Activated naive CD4-positive, alpha-beta T cell treated with anti-CD3 and anti-CD28 coated beads for 36 hours (primary cell): ENCODE measurements at regions not wholly inside any gene's neighbourhood (a gene's known extent, or its start where the extent isn't known, plus 50 kb on each side); places are given as distances from the start of the nearest gene placed in this dataset.
"Not testable (repeated sequence)": the region's sequence is repeated elsewhere in the genome, so short reads cannot be mapped to it uniquely, and the experiment has no call there.

Source experiments
- CTCF ChIA-PET: fragments of 350-600 bp; sonication (Branson Sonifier 250); formaldehyde crosslinking; loops from one replicate; lab custom pipeline; 2021; ENCODE audit warnings: antibody characterized with exemption; lab: Charles Lee
- DNase-seq: peaks from one replicate; pipeline ENCODE4 v3.0.0-alpha.2; 2020
- H3K27ac Mint-ChIP-seq: one replicate; pipeline ENCODE4 v1.8.0; 2021; ENCODE audit warnings: mild to moderate bottlenecking, mixed read lengths
- H3K27me3 Mint-ChIP-seq: one replicate; pipeline ENCODE4 v1.8.0; 2021; ENCODE audit warnings: low read depth, mixed read lengths
- H3K36me3 Mint-ChIP-seq: one replicate; pipeline ENCODE4 v1.8.0; 2021; ENCODE audit warnings: low read depth, mixed read lengths
- H3K4me1 Mint-ChIP-seq: one replicate; pipeline ENCODE4 v1.8.0; 2021; ENCODE audit warnings: low read depth, mixed read lengths
- H3K4me3 Mint-ChIP-seq: one replicate; pipeline ENCODE4 v1.8.0; 2021; ENCODE audit warnings: mild to moderate bottlenecking, moderate library complexity, mixed read lengths
- H3K9me3 Mint-ChIP-seq: one replicate; pipeline ENCODE4 v1.8.0; 2021; ENCODE audit warnings: mixed read lengths
- intact Hi-C: fragments of 100-400 bp; cut with micrococcal nuclease; formaldehyde crosslinking; loops from one replicate; pipeline ENCODE4 v1.15.1; 2023

GRCh38 chr3:34053626-34054025, 255.2 kb downstream of the PDCD6IP start:
- Mint-ChIP-seq H3K27me3 (peaks cover 2% of the 10 kb centered on the region), H3K36me3 (no peaks in the 10 kb centered on the region), H3K9me3 (no peaks in the 10 kb centered on the region), H3K4me1 (no peaks in the 10 kb centered on the region), H3K4me3 (no peak overlapping the region), H3K27ac (no peak overlapping the region)
- CTCF ChIA-PET, result no interaction called here
- intact Hi-C loops, result no loop called here
- no peak for DNase-seq

DNA sequence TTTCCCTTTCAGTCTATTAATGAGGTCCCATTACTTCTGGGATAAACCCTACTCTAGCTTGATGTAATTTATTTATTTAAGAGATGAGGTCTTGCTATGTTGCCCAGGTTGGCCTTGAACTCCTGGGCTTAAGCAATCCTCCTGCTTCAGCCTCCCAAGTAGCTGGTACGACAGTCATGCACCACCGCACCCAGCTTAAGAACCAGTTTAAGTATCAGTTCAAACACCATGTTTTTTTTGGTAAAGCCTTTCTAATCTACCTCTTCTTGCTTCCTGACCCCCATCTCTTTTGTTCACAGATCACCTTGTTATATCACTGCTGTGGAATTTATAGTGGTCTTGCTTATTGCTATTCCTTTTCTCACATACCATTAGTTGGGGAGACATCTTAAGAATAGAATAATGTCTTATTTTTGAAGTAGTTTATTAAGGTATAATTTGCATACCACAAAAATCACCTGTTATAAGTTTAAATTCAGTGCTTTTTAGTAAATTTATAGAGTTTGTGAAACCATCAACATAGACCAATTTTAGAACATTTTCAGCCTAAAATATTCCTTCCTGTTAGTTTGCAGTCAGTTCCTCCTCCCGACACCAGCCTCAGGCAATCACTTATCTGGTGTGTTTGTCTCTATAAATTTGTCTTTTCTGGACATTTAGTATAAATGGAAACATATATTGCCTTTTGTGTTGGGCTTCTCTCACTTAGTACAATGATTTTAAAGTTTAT, 257.9 kb downstream of the PDCD6IP start:
- no peaks in the 10 kb centered on the region for H3K36me3 Mint-ChIP-seq
- no peak for DNase-seq
- H3K27ac Mint-ChIP-seq, result no peak overlapping the region
- CTCF ChIA-PET, result no interaction called here
- H3K4me1 Mint-ChIP-seq, result no peaks in the 10 kb centered on the region
- peaks cover 4% of the 10 kb centered on the region for H3K9me3 Mint-ChIP-seq
- no peak overlapping the region for H3K4me3 Mint-ChIP-seq
- H3K27me3 Mint-ChIP-seq, result peaks cover 7% of the 10 kb centered on the region
- intact Hi-C loops, result no loop called here

- CTCF ChIA-PET, result no interaction called here
- Mint-ChIP-seq H3K27me3 (peaks cover 7% of the 10 kb centered on the region), H3K36me3 (no peaks in the 10 kb centered on the region), H3K4me3 (no peak overlapping the region), H3K27ac (no peak overlapping the region), H3K4me1 (no peaks in the 10 kb centered on the region), H3K9me3 (peaks cover 4% of the 10 kb centered on the region)
- peak; percentile 40 for DNase-seq
- intact Hi-C loops, result no loop called here
These were observed 258.5 kb downstream of the PDCD6IP start for GRCh38 chr3:34056951-34057390.

DNA sequence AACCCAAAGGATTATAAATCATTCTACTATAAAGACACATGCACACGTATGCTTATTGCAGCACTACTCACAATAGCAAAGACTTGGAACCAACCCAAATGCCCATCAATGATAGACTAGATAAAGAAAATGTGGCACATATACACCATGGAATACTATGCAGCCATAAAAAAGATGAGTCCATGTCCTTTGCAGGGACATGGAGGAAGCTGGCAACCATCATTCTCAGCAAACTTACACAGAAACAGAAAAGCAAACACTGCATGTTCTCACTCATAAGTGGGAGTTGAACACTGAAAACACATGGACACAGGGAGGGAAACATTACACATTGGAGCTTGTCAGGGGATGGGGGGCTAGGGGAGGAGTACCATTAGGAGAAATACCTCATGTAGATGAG, 262.6 kb downstream of the PDCD6IP start:
- DNase-seq, H3K4me3 Mint-ChIP-seq, H3K4me1 Mint-ChIP-seq, H3K27ac Mint-ChIP-seq, H3K27me3 Mint-ChIP-seq, CTCF ChIA-PET, H3K36me3 Mint-ChIP-seq, H3K9me3 Mint-ChIP-seq, intact Hi-C loops: not testable (repeated sequence)

GRCh38 chr3:34065901-34066300, 267.5 kb downstream of the PDCD6IP start:
- Mint-ChIP-seq H3K36me3 (no peaks in the 10 kb centered on the region), H3K9me3 (peaks cover 4% of the 10 kb centered on the region), H3K4me3 (no peak overlapping the region), H3K27ac (no peak overlapping the region), H3K27me3 (no peaks in the 10 kb centered on the region), H3K4me1 (no peaks in the 10 kb centered on the region)
- no peak for DNase-seq
- CTCF ChIA-PET, result interaction anchor here (0.6 kb wide), 2 partner anchors 27 to 157 kb away, joined by 4 read pairs; no protein-coding TSS in a partner anchor
- intact Hi-C loops, result no loop called here

DNA sequence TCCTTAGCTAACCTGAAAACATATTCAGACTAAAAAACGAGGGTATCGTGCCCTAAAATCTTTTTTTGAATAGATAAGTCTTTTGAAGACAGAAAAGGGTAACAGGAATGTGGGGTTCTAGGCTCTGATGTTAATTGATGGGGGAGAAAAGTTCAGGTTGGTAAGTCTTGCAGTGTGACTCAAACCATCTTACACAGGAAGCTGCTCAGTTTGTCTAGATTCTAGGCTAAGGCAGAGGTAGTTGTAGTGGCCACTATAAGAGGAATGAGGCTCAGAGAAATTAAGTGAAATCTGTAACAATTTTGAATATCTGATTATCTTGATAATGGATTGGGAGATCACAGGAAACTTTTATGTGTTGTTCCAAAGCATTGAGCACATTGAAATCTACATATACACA, 267.9 kb downstream of the PDCD6IP start:
- Mint-ChIP-seq H3K9me3 (no peaks in the 10 kb centered on the region), H3K36me3 (no peaks in the 10 kb centered on the region)

GRCh38 chr3:34066999-34067398, 268.6 kb downstream of the PDCD6IP start:
- Mint-ChIP-seq H3K4me3 (no peak overlapping the region), H3K27ac (no peak overlapping the region), H3K4me1 (no peaks in the 10 kb centered on the region), H3K9me3 (no peaks in the 10 kb centered on the region), H3K27me3 (no peaks in the 10 kb centered on the region), H3K36me3 (no peaks in the 10 kb centered on the region)
- CTCF ChIA-PET, result no interaction called here
- intact Hi-C loops, result no loop called here
- no peak for DNase-seq

More for the DNA sequence above, 267.9 kb downstream of the PDCD6IP start:
- CTCF ChIA-PET, result interaction anchor here (0.6 kb wide), 2 partner anchors 27 to 156 kb away, joined by 4 read pairs; no protein-coding TSS in a partner anchor
- Mint-ChIP-seq H3K4me3 (no peak overlapping the region), H3K27ac (no peak overlapping the region), H3K4me1 (no peaks in the 10 kb centered on the region), H3K27me3 (no peaks in the 10 kb centered on the region)
- intact Hi-C loops, result no loop called here
- DNase-seq, result no peak

DNA sequence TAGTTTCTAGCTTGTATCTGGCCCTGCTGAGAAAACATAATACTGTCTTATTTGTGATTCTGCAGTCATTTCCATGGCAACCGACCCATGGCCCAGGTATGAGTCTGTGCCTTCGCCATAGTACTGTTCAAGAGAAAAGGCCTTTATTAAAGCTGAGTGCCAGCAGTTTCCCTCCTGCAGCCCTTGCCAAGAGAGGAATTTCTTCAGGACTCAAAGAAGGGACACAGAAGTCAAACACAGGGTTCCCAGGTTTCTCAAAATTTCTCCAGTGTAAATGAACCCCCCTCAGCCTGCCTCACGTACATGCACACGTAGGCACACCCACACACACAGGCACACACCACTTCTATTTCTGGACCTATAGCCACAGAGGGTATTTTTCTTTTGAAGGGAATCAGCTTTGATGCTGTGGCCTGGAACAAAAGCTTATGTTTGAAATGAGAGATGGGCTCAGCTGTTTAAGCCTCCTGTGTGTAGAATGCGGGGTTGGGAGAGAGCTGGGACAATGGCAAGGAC, 269.2 kb downstream of the PDCD6IP start:
- intact Hi-C loops, result no loop called here
- CTCF ChIA-PET, result interaction anchor here (0.6 kb wide), 1 partner anchor 13 kb away, joined by 3 read pairs; no protein-coding TSS in a partner anchor
- Mint-ChIP-seq H3K27me3 (no peaks in the 10 kb centered on the region), H3K9me3 (no peaks in the 10 kb centered on the region), H3K4me3 (no peak overlapping the region), H3K36me3 (no peaks in the 10 kb centered on the region), H3K4me1 (no peaks in the 10 kb centered on the region), H3K27ac (no peak overlapping the region)
- no peak for DNase-seq

- no peak for DNase-seq
- no peak overlapping the region for H3K4me3 Mint-ChIP-seq
- no peaks in the 10 kb centered on the region for H3K4me1 Mint-ChIP-seq
- no peaks in the 10 kb centered on the region for H3K9me3 Mint-ChIP-seq
- intact Hi-C loops, result no loop called here
- CTCF ChIA-PET, result interaction anchor here (0.6 kb wide), 1 partner anchor 14 kb away, joined by 3 read pairs; no protein-coding TSS in a partner anchor
- H3K27ac Mint-ChIP-seq, result no peak overlapping the region
- no peaks in the 10 kb centered on the region for H3K36me3 Mint-ChIP-seq
- no peaks in the 10 kb centered on the region for H3K27me3 Mint-ChIP-seq
These were observed 270.1 kb downstream of the PDCD6IP start for GRCh38 chr3:34068505-34068904.

GRCh38 chr3:34070831-34071585, 272.6 kb downstream of the PDCD6IP start:
- CTCF ChIA-PET, result no interaction called here

DNA sequence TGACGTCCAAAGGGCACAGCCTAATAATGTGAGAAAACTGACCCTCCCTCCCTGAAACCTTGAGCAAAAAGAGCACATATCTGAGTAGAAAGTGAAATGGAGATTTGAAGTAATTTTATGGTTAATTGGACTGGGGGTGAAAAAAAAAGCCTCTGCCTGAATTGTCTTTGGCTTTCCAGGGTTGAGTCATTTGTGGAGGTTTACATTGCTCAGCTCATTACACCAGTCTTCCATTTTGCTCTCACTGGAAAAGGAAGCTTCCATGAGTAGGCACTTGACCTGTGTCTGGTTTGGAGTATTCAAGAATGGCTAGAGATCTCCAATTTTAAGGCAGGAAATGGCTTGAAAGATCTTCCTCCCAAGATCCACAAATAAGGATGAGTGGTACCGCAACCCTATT, 273.9 kb downstream of the PDCD6IP start:
- CTCF ChIA-PET, result no interaction called here
- intact Hi-C loops, result no loop called here
- Mint-ChIP-seq H3K9me3 (no peaks in the 10 kb centered on the region), H3K36me3 (no peaks in the 10 kb centered on the region), H3K4me1 (no peaks in the 10 kb centered on the region), H3K27me3 (no peaks in the 10 kb centered on the region), H3K4me3 (no peak overlapping the region), H3K27ac (no peak overlapping the region)
- no peak for DNase-seq

More at GRCh38 chr3:34070831-34071585, 272.6 kb downstream of the PDCD6IP start:
- Mint-ChIP-seq H3K27ac (no peak overlapping the region), H3K4me1 (no peaks in the 10 kb centered on the region), H3K36me3 (no peaks in the 10 kb centered on the region), H3K27me3 (no peaks in the 10 kb centered on the region), H3K9me3 (no peaks in the 10 kb centered on the region), H3K4me3 (no peak overlapping the region)
- no peak for DNase-seq
- intact Hi-C loops, result no loop called here

DNA sequence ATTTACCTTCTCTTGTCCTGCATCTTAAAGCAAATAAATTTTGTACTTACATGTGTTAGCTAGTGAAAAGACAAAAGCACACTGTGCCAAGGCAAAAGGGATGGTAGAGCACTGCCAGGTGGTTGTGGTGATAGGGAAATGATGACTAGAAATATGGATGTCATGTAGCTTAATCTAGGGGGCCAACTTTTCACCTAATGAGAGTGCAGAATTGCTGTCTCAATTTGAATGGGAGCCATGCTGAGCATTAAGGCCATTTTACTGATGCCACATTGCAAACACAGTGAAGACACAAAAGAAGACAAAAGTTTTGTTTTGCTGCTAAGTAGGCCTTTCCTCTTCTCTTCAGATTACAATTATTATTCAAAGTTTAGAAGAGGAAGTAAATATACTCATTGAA, 274.7 kb downstream of the PDCD6IP start:
- no peaks in the 10 kb centered on the region for H3K36me3 Mint-ChIP-seq
- no peaks in the 10 kb centered on the region for H3K27me3 Mint-ChIP-seq
- H3K9me3 Mint-ChIP-seq, result no peaks in the 10 kb centered on the region
- no peaks in the 10 kb centered on the region for H3K4me1 Mint-ChIP-seq
- CTCF ChIA-PET, result no interaction called here
- no peak overlapping the region for H3K27ac Mint-ChIP-seq
- DNase-seq, result no peak
- intact Hi-C loops, result no loop called here
- H3K4me3 Mint-ChIP-seq, result no peak overlapping the region
